GM12865 (cell line): ENCODE measurements at regions not wholly inside any gene's neighbourhood (a gene's known extent, or its start where the extent isn't known, plus 50 kb on each side); places are given as distances from the start of the nearest gene placed in this dataset.

Experiments
- DNase-seq: peaks from one replicate; pipeline ENCODE4 v3.0.0; 2010; ENCODE audit warnings: low read depth
- H3K4me3 ChIP-seq: 2 replicates; pipeline ENCODE4 v1.5.1; 2011; ENCODE audit warnings: mild to moderate bottlenecking, low read depth, low read length, control low read depth
- CTCF ChIP-seq: IDR thresholded peaks from 2 replicates; pipeline ENCODE4 v1.5.1; 2011; ENCODE audit warnings: low read length, control low read depth, low read depth, inconsistent platforms; ENCODE audit not compliant: insufficient read depth; ENCODE audit errors: missing control alignments

- H3K4me3 ChIP-seq = no peak overlapping the region
- TF ChIP-seq CTCF = no peak
- no peak for DNase-seq
These were observed 113.5 kb downstream of the CBLN1 start for GRCh38 chr16:49168126-49168525.

- DNase-seq = no peak
- no peak for TF ChIP-seq CTCF
- no peak overlapping the region for H3K4me3 ChIP-seq
These were observed 116.6 kb downstream of the CBLN1 start for GRCh38 chr16:49165025-49165424.

GRCh38 chr16:49161191-49161590 is 120.4 kb downstream of the CBLN1 start:
- no peak for TF ChIP-seq CTCF
- no peak overlapping the region for H3K4me3 ChIP-seq
- no peak for DNase-seq

GRCh38 chr16:49158029-49158642 is 123.5 kb downstream of the CBLN1 start:
- DNase-seq = peak; percentile 49
- no peak for TF ChIP-seq CTCF

GRCh38 chr16:49150341-49150740 is 131.3 kb downstream of the CBLN1 start:
- no peak overlapping the region for H3K4me3 ChIP-seq
- no peak for TF ChIP-seq CTCF
- DNase-seq = peak; percentile 4

More at GRCh38 chr16:49158029-49158642, 123.5 kb downstream of the CBLN1 start:
- H3K4me3 ChIP-seq = no peak overlapping the region

- DNase-seq = no peak
- H3K4me3 ChIP-seq = no peak overlapping the region
- no peak for TF ChIP-seq CTCF
These were observed 133.2 kb downstream of the CBLN1 start for GRCh38 chr16:49148410-49148809.

- TF ChIP-seq CTCF = no peak
- H3K4me3 ChIP-seq = no peak overlapping the region
- DNase-seq = no peak
These were observed 141.0 kb downstream of the CBLN1 start for GRCh38 chr16:49140618-49141017.
